Keratinocyte (primary cell): ENCODE measurements at regions not wholly inside any gene's neighbourhood (a gene's known extent, or its start where the extent isn't known, plus 50 kb on each side); places are given as distances from the start of the nearest gene placed in this dataset.

Experiments used
- DNase-seq: peaks from one replicate; pipeline ENCODE4 v3.0.0-alpha.2; 2011; ENCODE audit warnings: low read depth, missing footprints, low spot score
- FAIRE-seq: peaks from 2 replicates; lab custom pipeline; 2011; peaks lifted over from hg19 to GRCh38; lab: Jason Lieb, UNC
- H2AFZ ChIP-seq: 2 replicates; pipeline ENCODE4 v1.6.0; 2012; ENCODE audit warnings: low read length, control low read depth, inconsistent platforms; ENCODE audit not compliant: control insufficient read depth
- H3K27ac ChIP-seq: 2 replicates; pipeline ENCODE4 v1.5.1; 2011; ENCODE audit warnings: low read length; ENCODE audit not compliant: control insufficient read depth, insufficient read depth
- H3K27me3 ChIP-seq: 3 replicates; pipeline ENCODE4 v1.6.0; 2011; ENCODE audit warnings: low read length; ENCODE audit not compliant: control insufficient read depth, insufficient read depth; ENCODE audit errors: extremely low read depth
- H3K36me3 ChIP-seq, 2 experiments: 2 replicates in 1 of 2; 3 replicates in 1 of 2; pipeline ENCODE4 v1.5.1; 2011; ENCODE audit warnings: low read length in 2 of 2, mild to moderate bottlenecking in 1 of 2; ENCODE audit not compliant: control insufficient read depth in 2 of 2, insufficient read depth in 2 of 2; ENCODE audit errors: extremely low read depth in 1 of 2
- H3K4me1 ChIP-seq: 3 replicates; pipeline ENCODE4 v1.5.1; 2011; ENCODE audit warnings: low read length; ENCODE audit not compliant: control insufficient read depth, insufficient read depth; ENCODE audit errors: extremely low read depth
- H3K4me2 ChIP-seq: 3 replicates; pipeline ENCODE4 v1.6.0; 2011; ENCODE audit warnings: low read depth, low read length; ENCODE audit not compliant: control insufficient read depth, insufficient read depth; ENCODE audit errors: extremely low read depth
- H3K4me3 ChIP-seq, 3 experiments: fragments of 200-600 bp in 1 of 3; sonication (generic) in 1 of 3; 2 replicates in 2 of 3; 3 replicates in 1 of 3; pipeline ENCODE4 v1.5.1; 2011 to 2016; ENCODE audit warnings: low read length in 3 of 3, mild to moderate bottlenecking in 3 of 3, control low read depth in 2 of 3, inconsistent platforms in 1 of 3, low read depth in 1 of 3, mixed read lengths in 1 of 3, mixed run types in 1 of 3, moderate library complexity in 1 of 3; ENCODE audit not compliant: control insufficient read depth in 2 of 3, insufficient read depth in 2 of 3; ENCODE audit errors: extremely low read depth in 1 of 3
- H3K79me2 ChIP-seq: 2 replicates; pipeline ENCODE4 v1.6.0; 2012; ENCODE audit warnings: low read length; ENCODE audit not compliant: control insufficient read depth, insufficient read depth
- H3K9ac ChIP-seq: 3 replicates; pipeline ENCODE4 v1.6.0; 2011; ENCODE audit warnings: low read length; ENCODE audit not compliant: control insufficient read depth, insufficient read depth; ENCODE audit errors: extremely low read depth
- H3K9me1 ChIP-seq: 3 replicates; pipeline ENCODE4 v1.6.0; 2011; ENCODE audit warnings: low read length; ENCODE audit not compliant: control insufficient read depth, insufficient read depth; ENCODE audit errors: extremely low read depth
- H3K9me3 ChIP-seq: 2 replicates; pipeline ENCODE4 v1.5.1; 2012; ENCODE audit warnings: low read depth, low read length; ENCODE audit not compliant: control insufficient read depth
- H4K20me1 ChIP-seq: 3 replicates; pipeline ENCODE4 v1.6.0; 2011; ENCODE audit warnings: low read length; ENCODE audit not compliant: control insufficient read depth, insufficient read depth; ENCODE audit errors: extremely low read depth
- CTCF ChIP-seq, 3 experiments: IDR thresholded peaks in 1 of 3; conservative IDR thresholded peaks in 1 of 3; optimal IDR thresholded peaks in 1 of 3; 2 replicates in 2 of 3; 3 replicates in 1 of 3; pipeline versions ENCODE3 to v1.5.1; 2011; ENCODE audit warnings: low read length in 3 of 3, mild to moderate bottlenecking in 3 of 3, moderate library complexity in 2 of 3, control low read depth in 1 of 3, inconsistent platforms in 1 of 3; ENCODE audit not compliant: insufficient read depth in 2 of 3; ENCODE audit errors: extremely low read depth in 1 of 3
- EZH2 ChIP-seq: IDR thresholded peaks from one replicate; pipeline ENCODE4 v1.6.1; 2012; ENCODE audit warnings: inconsistent platforms, mild to moderate bottlenecking, low read length, moderate library complexity
- dilution Hi-C: fragments of 300-500 bp; cut with MboI; formaldehyde crosslinking; loops from one replicate; pipeline ENCODE4 v1.7.0; 2020; ENCODE audit warnings: low sequenced_read_pairs; ENCODE audit not compliant: extremely low pct_ligation_motif_present

GRCh38 chr5:97839341-97840086 is 656.5 kb upstream of the RIOK2 start:
- peak; percentile 23 for FAIRE-seq
- no peak for DNase-seq
- peak overlapping the region; percentile 40 for H3K4me2 ChIP-seq

DNA sequence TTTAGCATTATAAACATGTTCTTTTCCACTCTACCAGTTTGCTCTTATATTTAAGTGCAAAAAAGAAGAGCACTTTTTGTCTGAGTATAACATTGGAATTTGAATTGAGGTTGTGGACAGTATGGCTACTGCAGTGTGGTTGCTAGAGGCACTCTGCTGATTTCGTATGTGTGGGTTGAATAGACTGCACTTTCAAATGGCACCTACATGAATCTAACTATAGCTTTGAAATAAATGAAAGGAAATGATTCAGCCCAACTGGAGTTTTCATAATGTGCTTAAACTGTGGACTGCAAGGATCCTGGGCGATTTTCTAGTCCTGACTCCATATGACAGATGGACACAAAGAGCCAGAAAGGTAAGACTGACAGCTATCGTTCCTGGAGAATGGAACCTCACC is 657.6 kb upstream of the RIOK2 start:
- FAIRE-seq (peak; percentile 29), DNase-seq (no peak)
- no peaks in the 10 kb centered on the region for H3K79me2 ChIP-seq
- no peaks in the 10 kb centered on the region for H3K9me1 ChIP-seq
- no peak overlapping the region for H2AFZ ChIP-seq
- TF ChIP-seq EZH2 = no peak
- TF ChIP-seq CTCF (optimal IDR thresholded peaks at IDR 0.05 in 1 of 3, IDR thresholded peaks at IDR 0.05 in 1 of 3, conservative IDR thresholded peaks at IDR 0.05 in 1 of 3; ENCODE audit: extremely low read depth in 1 of 3, insufficient read depth in 2 of 3, low read length in 3 of 3) = no peak
- H3K4me2 ChIP-seq = no peak overlapping the region
- no peaks in the 10 kb centered on the region for H4K20me1 ChIP-seq
- no peaks in the 10 kb centered on the region for H3K27me3 ChIP-seq
- dilution Hi-C loops = no loop called here
- peaks cover 25% of the 10 kb centered on the region for H3K4me1 ChIP-seq
- H3K9me3 ChIP-seq = no peaks in the 10 kb centered on the region
- no peak overlapping the region for H3K27ac ChIP-seq
- H3K4me3 ChIP-seq = no peak overlapping the region
- H3K9ac ChIP-seq = no peak overlapping the region
- no peaks in the 10 kb centered on the region for H3K36me3 ChIP-seq

More at GRCh38 chr5:97839341-97840086, 656.5 kb upstream of the RIOK2 start:
- TF ChIP-seq CTCF (optimal IDR thresholded peaks at IDR 0.05 in 1 of 3, IDR thresholded peaks at IDR 0.05 in 1 of 3, conservative IDR thresholded peaks at IDR 0.05 in 1 of 3; ENCODE audit: extremely low read depth in 1 of 3, insufficient read depth in 2 of 3, low read length in 3 of 3) (no peak), EZH2 (no peak)
- H3K9me3 ChIP-seq = no peaks in the 10 kb centered on the region
- no peak overlapping the region for H3K27ac ChIP-seq
- no peaks in the 10 kb centered on the region for H3K9me1 ChIP-seq
- H3K9ac ChIP-seq = no peak overlapping the region
- H4K20me1 ChIP-seq = no peaks in the 10 kb centered on the region
- no peaks in the 10 kb centered on the region for H3K36me3 ChIP-seq
- no peaks in the 10 kb centered on the region for H3K79me2 ChIP-seq
- dilution Hi-C loops = no loop called here
- H3K27me3 ChIP-seq = no peaks in the 10 kb centered on the region
- no peak overlapping the region for H3K4me3 ChIP-seq
- peaks cover 25% of the 10 kb centered on the region for H3K4me1 ChIP-seq
- no peak overlapping the region for H2AFZ ChIP-seq
